Stimulated activated CD4-positive, alpha-beta T cell treated with anti-CD3 and anti-CD28 coated beads, Interleukin-1b, Interleukin-23, amount 100 ng/mL, for 4 hours (primary cell): ENCODE measurements at regions not wholly inside any gene's neighbourhood (a gene's known extent, or its start where the extent isn't known, plus 50 kb on each side); places are given as distances from the start of the nearest gene placed in this dataset.
"Not testable (repeated sequence)": the region's sequence is repeated elsewhere in the genome, so short reads cannot be mapped to it uniquely, and the experiment has no call there.

Experiments
- DNase-seq, 2 donors: peaks; one replicate each; pipeline ENCODE4 v3.0.0-alpha.2; 2020; ENCODE audit warnings: low read depth in 2 of 2

DNA sequence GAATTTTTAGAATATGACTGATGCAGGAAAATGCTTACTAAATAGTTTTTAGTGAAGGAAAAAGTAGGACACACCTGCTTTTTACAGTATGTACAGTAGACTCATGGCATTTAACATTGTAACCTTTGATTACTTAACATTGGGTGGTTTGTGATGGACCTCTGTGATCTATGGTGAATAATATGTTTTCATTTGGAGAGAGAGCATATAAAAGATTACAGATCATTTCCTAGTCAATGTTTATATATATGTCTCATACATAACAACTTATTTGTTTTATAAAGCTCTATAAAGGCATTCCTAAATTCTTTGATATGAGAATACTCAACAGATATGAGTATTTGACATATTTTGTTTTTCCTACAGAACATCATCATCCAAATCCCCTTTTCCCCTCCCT, 129.3 kb upstream of the PDE7B start:
- DNase-seq, result no peak

GRCh38 chr6:135722679-135723078, 128.8 kb upstream of the PDE7B start:
- no peak for DNase-seq

DNA sequence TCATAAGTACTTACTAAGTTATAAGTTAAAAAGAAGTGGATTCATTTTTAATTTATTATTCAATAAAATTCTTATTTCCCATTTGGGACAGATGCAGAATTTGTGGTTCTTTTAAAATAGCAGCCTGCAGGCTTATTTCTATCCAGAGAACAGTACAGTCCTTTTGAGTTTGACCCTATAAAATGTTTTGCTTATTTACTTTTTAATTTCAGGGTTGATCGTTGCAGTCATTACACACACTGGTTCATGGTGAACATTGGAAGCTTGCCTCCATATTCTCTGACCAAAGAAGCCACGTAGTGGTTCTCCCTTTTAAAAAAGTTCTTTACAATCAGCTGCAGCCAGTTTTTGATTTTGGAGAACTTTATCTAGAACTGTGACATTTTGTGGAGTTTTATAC, 122.9 kb upstream of the PDE7B start:
- DNase-seq, result no peak

DNA sequence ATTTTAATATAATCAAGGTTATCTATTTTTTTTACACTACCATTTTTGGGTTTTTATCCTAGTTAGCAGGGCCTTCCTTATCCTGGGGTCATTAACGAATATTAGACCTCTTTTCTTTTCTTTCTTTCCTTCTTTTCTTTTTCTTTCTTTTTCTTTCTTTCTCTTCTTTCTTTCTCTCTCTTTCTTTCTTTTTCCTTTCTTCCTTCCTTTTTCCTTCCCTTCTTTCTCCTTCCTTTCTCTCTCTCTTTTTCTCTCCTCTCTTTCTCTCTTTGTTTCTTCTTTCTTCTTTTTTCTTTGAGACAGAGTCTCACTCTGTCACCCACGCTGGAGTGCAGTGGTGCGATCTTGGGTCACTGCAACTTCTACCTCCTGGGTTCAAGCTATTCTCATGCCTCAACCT, 120.4 kb upstream of the PDE7B start:
- no peak for DNase-seq

- not testable (repeated sequence) for DNase-seq
Measured at GRCh38 chr6:135736351-135736750, 115.2 kb upstream of the PDE7B start.

DNA sequence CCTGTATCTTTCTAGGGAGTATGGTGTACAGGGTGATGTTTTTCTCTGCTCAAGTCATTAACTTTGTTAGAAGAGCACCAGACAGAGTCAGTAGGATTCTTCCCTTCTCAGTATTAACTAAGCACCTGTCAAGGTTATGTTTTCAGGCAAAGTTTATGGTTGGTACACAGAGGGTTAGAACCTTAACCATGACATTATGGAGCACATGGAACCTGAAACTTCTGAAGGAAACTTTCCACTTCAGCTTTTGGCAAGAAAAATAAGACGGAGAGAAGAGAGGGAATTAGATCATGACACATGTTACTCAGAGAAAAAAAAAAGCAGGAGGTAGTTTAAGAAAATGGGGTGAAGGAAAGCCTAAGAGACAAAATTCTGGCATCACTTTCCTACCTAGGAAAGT, 112.9 kb upstream of the PDE7B start:
- no peak for DNase-seq

GRCh38 chr6:135739288-135739687, 112.2 kb upstream of the PDE7B start:
- DNase-seq, result no peak

DNA sequence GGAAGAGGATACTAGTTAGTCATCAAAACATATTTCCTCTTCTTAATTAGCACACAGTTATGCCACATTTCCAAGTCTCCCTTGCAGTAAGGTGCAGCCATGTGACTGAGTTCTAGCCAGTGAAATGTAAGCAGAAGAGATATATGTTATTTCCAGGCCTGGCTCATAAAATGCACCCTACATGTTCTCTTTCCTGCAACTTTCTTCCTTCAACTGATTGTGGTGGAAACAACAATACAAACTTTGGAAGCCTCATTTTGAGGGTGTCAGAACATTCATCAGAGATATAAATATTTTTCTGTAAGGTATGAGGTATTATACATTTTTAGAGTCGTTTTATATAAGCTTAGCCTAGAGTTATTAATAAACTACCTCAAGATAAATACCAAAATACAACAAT, 110.9 kb upstream of the PDE7B start:
- DNase-seq, result no peak

GRCh38 chr6:135743476-135743875, 108.0 kb upstream of the PDE7B start:
- DNase-seq, result no peak

- DNase-seq, result no peak
Measured at GRCh38 chr6:135748189-135748588, 103.3 kb upstream of the PDE7B start.

DNA sequence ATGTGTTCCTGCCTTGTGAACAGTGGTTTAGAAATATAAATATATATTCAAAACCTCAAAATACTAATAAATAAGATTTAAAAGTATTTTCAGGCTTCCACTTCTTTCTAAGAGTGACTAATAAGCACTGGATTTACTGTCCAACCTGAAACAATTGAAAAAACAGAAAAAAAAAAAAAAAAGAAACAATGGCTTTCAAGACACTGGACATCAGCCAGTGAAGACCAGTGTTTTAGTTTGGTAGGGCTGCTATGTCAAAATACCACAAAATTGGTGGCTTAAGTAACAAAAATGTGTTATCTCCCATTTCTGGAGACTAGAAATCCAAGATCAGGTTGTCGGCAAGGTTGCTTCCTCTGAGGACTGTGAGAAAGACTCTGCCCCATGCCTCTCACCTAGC, 101.4 kb upstream of the PDE7B start:
- no peak for DNase-seq

DNA sequence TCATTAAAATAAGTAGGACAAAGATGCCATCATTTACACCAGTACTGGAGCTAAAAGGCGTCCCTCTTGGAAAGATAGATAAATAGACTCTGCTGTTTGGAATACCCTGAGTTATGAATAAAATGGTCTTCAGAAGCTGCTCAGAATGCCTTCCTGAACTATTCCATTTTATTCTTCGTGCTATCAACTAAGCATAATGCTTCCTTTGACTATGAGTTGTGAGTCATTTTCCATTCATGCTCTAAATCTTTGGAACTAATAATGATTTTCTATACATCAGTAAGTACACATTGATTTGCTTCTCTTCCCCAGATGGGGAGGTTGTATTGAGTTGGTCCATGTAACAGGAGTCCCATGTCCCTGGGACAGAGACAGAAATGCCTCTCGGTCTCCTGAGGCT, 98.3 kb upstream of the PDE7B start:
- no peak for DNase-seq

DNA sequence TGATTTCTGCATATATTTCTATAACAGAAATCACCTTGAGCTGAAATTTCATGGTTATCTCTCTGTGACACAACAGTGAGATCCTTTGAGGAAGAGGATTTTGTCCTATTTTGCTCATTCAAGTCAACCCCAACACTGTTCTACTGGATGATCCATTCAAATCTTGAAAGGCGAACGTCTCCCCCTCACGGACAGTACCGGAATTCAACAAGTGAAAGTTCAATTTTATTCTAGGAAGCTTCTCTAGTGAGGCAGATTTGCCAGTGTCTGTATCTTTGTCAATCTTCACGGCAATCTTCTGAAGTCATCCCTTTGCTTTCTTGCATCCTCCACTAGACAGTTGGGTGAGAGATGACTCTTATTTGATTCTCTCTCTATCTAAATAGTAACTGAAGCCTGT, 91.7 kb upstream of the PDE7B start:
- no peak for DNase-seq

DNA sequence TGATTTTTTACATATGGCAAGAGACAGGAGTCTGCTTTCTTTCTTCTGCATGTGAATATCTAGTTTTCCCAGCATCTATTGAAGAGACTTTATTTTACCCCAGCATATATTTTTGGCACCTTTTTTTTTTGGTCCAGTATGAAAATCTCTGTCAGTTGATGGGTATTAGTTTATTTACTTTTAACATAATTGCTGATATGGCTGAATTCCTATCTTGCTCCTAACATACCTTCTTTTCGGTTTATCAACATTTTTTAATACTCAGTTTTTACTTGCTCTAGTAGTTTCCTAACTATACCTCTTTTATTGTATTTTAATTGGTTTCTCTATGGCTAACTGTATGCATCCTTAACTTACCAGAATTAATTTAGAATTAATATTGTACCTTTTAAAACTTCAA, 77.5 kb upstream of the PDE7B start:
- no peak for DNase-seq

- no peak for DNase-seq
Measured at GRCh38 chr6:135779213-135779612, 72.3 kb upstream of the PDE7B start.

GRCh38 chr6:135780326-135780725, 71.2 kb upstream of the PDE7B start:
- DNase-seq, result no peak

DNA sequence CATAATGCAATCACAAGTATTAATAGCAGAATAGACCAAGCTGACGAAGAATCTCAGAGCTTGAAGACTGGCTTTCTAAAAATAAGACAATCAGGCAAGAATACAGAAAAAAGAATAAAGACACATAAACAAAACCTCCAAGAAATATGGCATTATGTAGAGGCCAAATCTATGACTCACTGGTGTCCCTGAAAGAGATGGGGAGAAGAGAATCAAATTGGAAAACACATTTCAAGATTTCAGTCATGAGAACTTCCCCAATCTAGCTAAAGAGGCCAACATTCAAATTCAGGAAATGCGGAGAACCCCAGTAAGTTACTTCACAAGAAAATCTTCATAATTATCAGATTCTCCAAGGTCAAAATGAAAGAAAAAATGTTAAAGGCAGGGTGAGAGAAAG, 69.0 kb upstream of the PDE7B start:
- no peak for DNase-seq

GRCh38 chr6:135784507-135784906, 67.0 kb upstream of the PDE7B start:
- no peak for DNase-seq

DNA sequence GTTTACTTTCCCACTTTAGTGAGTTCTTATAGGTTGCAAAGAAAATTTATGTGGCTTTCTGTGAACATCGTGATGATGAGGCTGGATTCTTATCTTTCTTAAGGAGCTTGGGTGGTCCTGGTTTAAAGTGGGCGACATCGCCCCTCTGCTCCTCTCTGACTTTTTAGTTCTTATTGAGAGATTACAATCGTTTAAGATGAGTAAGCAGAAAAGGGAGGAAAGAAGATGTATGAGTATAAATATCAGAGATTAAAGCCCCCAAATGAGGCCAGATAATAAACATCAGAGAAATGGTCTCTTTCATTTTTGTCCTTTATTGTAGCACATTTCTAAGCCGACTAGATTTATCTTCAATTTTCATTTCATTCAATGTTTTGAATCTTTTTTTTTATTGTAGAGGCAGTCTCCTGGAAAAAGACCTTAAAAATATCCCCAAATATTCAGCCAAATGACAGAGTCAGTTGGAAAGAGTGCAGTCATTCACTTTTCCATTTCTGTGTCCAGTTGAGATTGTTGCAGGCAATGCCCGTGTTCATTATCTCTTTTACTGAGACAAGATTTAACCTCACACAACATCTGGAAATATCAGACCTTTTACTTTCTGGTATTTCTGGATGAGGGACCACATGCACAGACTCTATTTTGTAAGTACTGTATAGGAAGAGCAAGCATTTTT, 62.0 kb upstream of the PDE7B start:
- no peak for DNase-seq

- DNase-seq, result no peak
Measured at GRCh38 chr6:135791441-135791840, 60.1 kb upstream of the PDE7B start.

DNA sequence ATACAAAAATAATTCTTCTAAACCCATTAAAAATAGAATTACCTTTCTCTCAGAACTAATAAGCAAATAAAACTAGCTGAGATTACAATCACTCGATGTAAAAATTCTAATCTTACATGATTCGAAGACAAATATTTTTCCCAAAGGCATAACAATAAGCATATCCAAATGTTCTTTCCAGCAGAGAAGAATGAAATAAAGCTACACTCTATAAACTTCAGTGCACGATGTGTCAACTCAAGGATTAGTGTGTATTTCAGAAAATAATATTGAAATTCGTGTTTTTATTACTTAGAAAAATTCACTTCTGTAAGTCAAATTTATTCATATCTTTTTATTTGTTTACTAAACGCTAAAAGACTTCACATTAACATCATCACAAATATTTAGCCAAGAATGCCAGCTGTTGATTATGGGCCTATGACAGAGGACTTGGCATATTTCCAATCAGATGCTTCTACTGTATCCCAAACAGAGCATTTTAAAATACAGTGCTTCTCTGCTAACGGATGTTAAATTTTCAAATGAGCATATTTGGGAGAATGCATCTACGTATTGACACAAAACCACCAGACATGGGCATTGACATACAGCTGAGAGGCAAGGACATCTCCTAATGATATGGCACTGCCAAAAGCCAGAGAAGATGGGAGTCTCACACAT, 54.7 kb upstream of the PDE7B start:
- DNase-seq, result no peak

GRCh38 chr6:135797361-135797760, 54.1 kb upstream of the PDE7B start:
- DNase-seq, result no peak

- no peak for DNase-seq
Measured at GRCh38 chr6:135798751-135799515, 52.6 kb upstream of the PDE7B start.
